ENCODE measurements at regions not wholly inside any gene's neighbourhood (a gene's known extent, or its start where the extent isn't known, plus 50 kb on each side); places are given as distances from the start of the nearest gene placed in this dataset.

GRCh38 chr4:179051206-179051605 is 1609.0 kb upstream of the AGA start:
- Histone ChIP-seq H2AFZ (ENCODE audit: low read depth, low read length, poor library complexity, severe bottlenecking) (no peak overlapping the region), H3K79me2 (ENCODE audit: insufficient read depth, low read length) (no peaks in the 10 kb centered on the region), H3K4me2 (ENCODE audit: low read length) (no peak overlapping the region), H3K36me3 (ENCODE audit: control insufficient read depth in 1 of 2, insufficient read depth in 2 of 2, low read length in 2 of 2) (no peaks in the 10 kb centered on the region), H3K27ac (ENCODE audit: low read depth, low read length) (no peak overlapping the region), H3K4me3 (replicated peaks in 1 of 2; ENCODE audit: low read depth in 1 of 2, low read length in 2 of 2) (no peak overlapping the region), H4K20me1 (ENCODE audit: insufficient read depth) (no peaks in the 10 kb centered on the region), H3K9me3 (ENCODE audit: control insufficient read depth in 1 of 2, insufficient read depth in 1 of 2, low read depth in 1 of 2, low read length in 2 of 2) (no peaks in the 10 kb centered on the region), H3K27me3 (ENCODE audit: insufficient read depth, low read length) (no peaks in the 10 kb centered on the region), H3K4me1 (ENCODE audit: control insufficient read depth in 1 of 2, insufficient read depth in 2 of 2, low read length in 2 of 2) (no peaks in the 10 kb centered on the region), H3K9ac (ENCODE audit: low read length) (no peak overlapping the region), H3K9me2 (ENCODE audit: insufficient read depth) (no peaks in the 10 kb centered on the region)
- intact Hi-C loops (cut with micrococcal nuclease): no loop called here
- ChIA-PET POLR2A (no interaction called here), CTCF (no interaction called here), RAD21 (ENCODE audit: low non-redundant PET in 1 of 2, low total read pairs in 2 of 2, uncharacterized antibody in 2 of 2, unreplicated experiment in 2 of 2) (no interaction called here)
- ATAC-seq (no peak), DNase-seq (ENCODE audit: low read depth, low spot score) (no peak)
- TF ChIP-seq JUND (IDR thresholded peaks at IDR 0.05) (no peak), POLR2A (IDR thresholded peaks at IDR 0.05; ENCODE audit: borderline replicate concordance, extremely low read depth, insufficient read depth, insufficient read length) (no peak), ATF3 (IDR thresholded peaks at IDR 0.05) (no peak), EGR1 (IDR thresholded peaks at IDR 0.05; ENCODE audit: low read depth) (no peak)
- no TSS peak for BruUV-seq (replicated peaks)

- TF ChIP-seq CBX3 (IDR thresholded peaks at IDR 0.05; ENCODE audit: low read depth) (no peak), SRF (IDR thresholded peaks at IDR 0.05; ENCODE audit: low read depth) (no peak), REST (IDR thresholded peaks at IDR 0.05; ENCODE audit: low read depth) (no peak), EZH2 (IDR thresholded peaks at IDR 0.05) (no peak), RAD21 (IDR thresholded peaks at IDR 0.05; ENCODE audit: low read depth) (no peak), ZNF274 (IDR thresholded peaks at IDR 0.05; ENCODE audit: low read depth, low read length) (no peak), ZBTB33 (IDR thresholded peaks at IDR 0.05; ENCODE audit: extremely low read depth, insufficient replicate concordance, low read length) (no peak)
- intact Hi-C loops (cut with micrococcal nuclease): no loop called here
- no peaks in the 10 kb centered on the region for H3K79me2 ChIP-seq (ENCODE audit: insufficient read depth, low read length)
- H2AFZ ChIP-seq (ENCODE audit: low read depth, low read length, poor library complexity, severe bottlenecking): no peak overlapping the region
- no TSS peak for BruUV-seq (replicated peaks)
- no peak overlapping the region for H3K9ac ChIP-seq (ENCODE audit: low read length)
- no peaks in the 10 kb centered on the region for H3K9me2 ChIP-seq (ENCODE audit: insufficient read depth)
- H4K20me1 ChIP-seq (ENCODE audit: insufficient read depth): no peaks in the 10 kb centered on the region
- RAD21 ChIA-PET (ENCODE audit: low non-redundant PET in 1 of 2, low total read pairs in 2 of 2, uncharacterized antibody in 2 of 2, unreplicated experiment in 2 of 2): no interaction called here
- H3K4me3 ChIP-seq (replicated peaks in 1 of 2; ENCODE audit: low read depth in 1 of 2, low read length in 2 of 2): no peak overlapping the region
- H3K27ac ChIP-seq (ENCODE audit: low read depth, low read length): no peak overlapping the region
- CTCF ChIA-PET: no interaction called here
- H3K9me3 ChIP-seq (ENCODE audit: control insufficient read depth in 1 of 2, insufficient read depth in 1 of 2, low read depth in 1 of 2, low read length in 2 of 2): no peaks in the 10 kb centered on the region
- H3K36me3 ChIP-seq (ENCODE audit: control insufficient read depth in 1 of 2, insufficient read depth in 2 of 2, low read length in 2 of 2): no peaks in the 10 kb centered on the region
- no peak overlapping the region for H3K4me2 ChIP-seq (ENCODE audit: low read length)
- H3K4me1 ChIP-seq (ENCODE audit: control insufficient read depth in 1 of 2, insufficient read depth in 2 of 2, low read length in 2 of 2): no peaks in the 10 kb centered on the region
- DNase-seq (ENCODE audit: low read depth, low spot score) (no peak), ATAC-seq (no peak)
- H3K27me3 ChIP-seq (ENCODE audit: insufficient read depth, low read length): no peaks in the 10 kb centered on the region
- POLR2A ChIA-PET: no interaction called here
Observed at GRCh38 chr4:179059396-179059795, 1617.2 kb upstream of the AGA start.

All from HCT116 (cell line).